ENCODE measurements at regions not wholly inside any gene's neighbourhood (a gene's known extent, or its start where the extent isn't known, plus 50 kb on each side); places are given as distances from the start of the nearest gene placed in this dataset.

DNA sequence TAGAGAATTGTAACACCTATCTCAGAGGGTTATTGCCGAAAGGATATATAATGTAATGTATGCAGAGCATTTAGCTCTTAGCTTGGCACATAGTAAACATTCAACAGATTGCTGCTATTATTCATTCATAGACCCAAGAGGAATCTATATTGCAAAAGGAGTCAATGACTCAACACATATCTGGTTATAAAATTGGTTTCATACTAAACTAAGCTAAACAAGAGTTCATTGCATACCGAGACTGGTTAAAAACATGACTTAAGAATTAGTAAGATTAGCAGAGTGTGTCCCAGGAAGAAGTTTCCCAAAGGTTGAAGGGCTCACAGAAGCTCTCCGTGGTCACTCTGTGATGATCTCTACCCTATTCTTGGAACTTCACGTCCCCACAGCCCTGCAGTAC, 339.6 kb upstream of the CCNH start:
- Histone ChIP-seq H3K79me2 (ENCODE audit: control insufficient read depth, insufficient read depth, low read length) (no peaks in the 10 kb centered on the region), H3K4me3 (ENCODE audit: control extremely low read depth in 1 of 5, extremely low read depth in 1 of 5, insufficient read depth in 1 of 5, low read depth in 2 of 5, low read length in 4 of 5) (no peak overlapping the region), H3K9ac (ENCODE audit: low read length) (no peak overlapping the region), H3K9me3 (ENCODE audit: control extremely low read depth in 1 of 3, control insufficient read depth in 2 of 3, insufficient read depth in 1 of 3, low read length in 2 of 3) (no peaks in the 10 kb centered on the region), H2AFZ (ENCODE audit: insufficient read depth, low read depth, low read length, poor library complexity, severe bottlenecking) (no peak overlapping the region), H4K20me1 (ENCODE audit: control insufficient read depth, insufficient read depth, low read length, poor library complexity, severe bottlenecking) (no peaks in the 10 kb centered on the region), H3K36me3 (replicated peaks in 1 of 2; ENCODE audit: control extremely low read depth in 1 of 2, control insufficient read depth in 1 of 2, extremely low read depth in 1 of 2, insufficient read depth in 2 of 2, low read length in 1 of 2) (no peaks in the 10 kb centered on the region), H3K4me2 (replicated peaks; ENCODE audit: low read depth, low read length, poor library complexity, severe bottlenecking) (no peak overlapping the region), H3K4me1 (ENCODE audit: control insufficient read depth in 2 of 2, insufficient read depth in 2 of 2, low read length in 2 of 2) (no peaks in the 10 kb centered on the region), H3K27me3 (replicated peaks in 1 of 4; ENCODE audit: control extremely low read depth in 1 of 4, control insufficient read depth in 3 of 4, insufficient read depth in 4 of 4, low read length in 3 of 4) (no peaks in the 10 kb centered on the region), H3K27ac (ENCODE audit: low read length in 2 of 2) (no peak overlapping the region)
- H3K4me3 Mint-ChIP-seq: no peak overlapping the region
- H3K9me3 Mint-ChIP-seq (ENCODE audit: insufficient read depth): no peaks in the 10 kb centered on the region
- intact Hi-C loops (cut with micrococcal nuclease): no loop called here
- ChIA-PET CTCF (no interaction called here), POLR2A (no interaction called here)
- peaks cover 11% of the 10 kb centered on the region for H3K27me3 Mint-ChIP-seq
- TF ChIP-seq, protein P1, sequence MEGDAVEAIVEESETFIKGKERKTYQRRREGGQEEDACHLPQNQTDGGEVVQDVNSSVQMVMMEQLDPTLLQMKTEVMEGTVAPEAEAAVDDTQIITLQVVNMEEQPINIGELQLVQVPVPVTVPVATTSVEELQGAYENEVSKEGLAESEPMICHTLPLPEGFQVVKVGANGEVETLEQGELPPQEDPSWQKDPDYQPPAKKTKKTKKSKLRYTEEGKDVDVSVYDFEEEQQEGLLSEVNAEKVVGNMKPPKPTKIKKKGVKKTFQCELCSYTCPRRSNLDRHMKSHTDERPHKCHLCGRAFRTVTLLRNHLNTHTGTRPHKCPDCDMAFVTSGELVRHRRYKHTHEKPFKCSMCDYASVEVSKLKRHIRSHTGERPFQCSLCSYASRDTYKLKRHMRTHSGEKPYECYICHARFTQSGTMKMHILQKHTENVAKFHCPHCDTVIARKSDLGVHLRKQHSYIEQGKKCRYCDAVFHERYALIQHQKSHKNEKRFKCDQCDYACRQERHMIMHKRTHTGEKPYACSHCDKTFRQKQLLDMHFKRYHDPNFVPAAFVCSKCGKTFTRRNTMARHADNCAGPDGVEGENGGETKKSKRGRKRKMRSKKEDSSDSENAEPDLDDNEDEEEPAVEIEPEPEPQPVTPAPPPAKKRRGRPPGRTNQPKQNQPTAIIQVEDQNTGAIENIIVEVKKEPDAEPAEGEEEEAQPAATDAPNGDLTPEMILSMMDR (IDR thresholded peaks at IDR 0.05): no peak
- TF ChIP-seq EZH2 (IDR thresholded peaks at IDR 0.05; ENCODE audit: borderline replicate concordance, insufficient read depth, low read depth, low read length, poor library complexity, severe bottlenecking): no peak
- ATAC-seq (ENCODE audit: low read depth) (no peak), DNase-seq (no peak)
- 53% methylated on average over 2 of the region's 4 CpGs for WGBS (ENCODE audit: insufficient coverage)
- no peaks in the 10 kb centered on the region for H3K4me1 Mint-ChIP-seq
- no peak overlapping the region for H3K27ac Mint-ChIP-seq

DNA sequence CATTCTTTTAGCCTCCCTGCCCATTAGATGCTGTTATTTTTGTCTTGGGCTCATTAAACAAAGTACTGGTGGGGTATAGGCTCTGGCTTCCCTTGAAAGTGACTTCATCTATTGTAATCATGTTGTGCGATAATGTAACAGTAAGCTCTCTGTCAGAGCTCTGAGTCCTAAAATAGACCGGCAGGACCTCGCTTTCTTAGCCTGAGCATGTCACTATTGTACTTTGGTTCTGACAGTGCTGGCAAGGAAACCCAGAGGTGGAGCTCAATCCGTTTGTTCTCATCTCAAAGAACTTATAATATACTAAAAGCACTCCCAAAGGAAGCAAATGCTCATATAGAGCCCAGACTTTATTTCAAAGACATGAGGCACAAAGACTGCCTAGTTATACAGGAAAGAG, 339.1 kb upstream of the CCNH start:
- Mint-ChIP-seq H3K27me3 (peaks cover 8% of the 10 kb centered on the region), H3K4me3 (no peak overlapping the region), H3K27ac (no peak overlapping the region), H3K4me1 (no peaks in the 10 kb centered on the region), H3K9me3 (ENCODE audit: insufficient read depth) (no peaks in the 10 kb centered on the region)
- Histone ChIP-seq H3K4me1 (ENCODE audit: control insufficient read depth in 2 of 2, insufficient read depth in 2 of 2, low read length in 2 of 2) (no peaks in the 10 kb centered on the region), H3K36me3 (replicated peaks in 1 of 2; ENCODE audit: control extremely low read depth in 1 of 2, control insufficient read depth in 1 of 2, extremely low read depth in 1 of 2, insufficient read depth in 2 of 2, low read length in 1 of 2) (no peaks in the 10 kb centered on the region), H3K27ac (ENCODE audit: low read length in 2 of 2) (no peak overlapping the region), H3K27me3 (replicated peaks in 1 of 4; ENCODE audit: control extremely low read depth in 1 of 4, control insufficient read depth in 3 of 4, insufficient read depth in 4 of 4, low read length in 3 of 4) (no peaks in the 10 kb centered on the region), H3K4me2 (replicated peaks; ENCODE audit: low read depth, low read length, poor library complexity, severe bottlenecking) (no peak overlapping the region), H3K79me2 (ENCODE audit: control insufficient read depth, insufficient read depth, low read length) (no peaks in the 10 kb centered on the region), H3K4me3 (ENCODE audit: control extremely low read depth in 1 of 5, extremely low read depth in 1 of 5, insufficient read depth in 1 of 5, low read depth in 2 of 5, low read length in 4 of 5) (no peak overlapping the region), H4K20me1 (ENCODE audit: control insufficient read depth, insufficient read depth, low read length, poor library complexity, severe bottlenecking) (no peaks in the 10 kb centered on the region), H3K9ac (ENCODE audit: low read length) (no peak overlapping the region), H3K9me3 (ENCODE audit: control extremely low read depth in 1 of 3, control insufficient read depth in 2 of 3, insufficient read depth in 1 of 3, low read length in 2 of 3) (no peaks in the 10 kb centered on the region), H2AFZ (ENCODE audit: insufficient read depth, low read depth, low read length, poor library complexity, severe bottlenecking) (no peak overlapping the region)
- DNase-seq (no peak), ATAC-seq (ENCODE audit: low read depth) (no peak)
- TF ChIP-seq EZH2 (IDR thresholded peaks at IDR 0.05; ENCODE audit: borderline replicate concordance, insufficient read depth, low read depth, low read length, poor library complexity, severe bottlenecking): no peak
- TF ChIP-seq, protein P1 (IDR thresholded peaks at IDR 0.05): no peak
- CTCF ChIA-PET: no interaction called here
- intact Hi-C loops (cut with micrococcal nuclease): no loop called here
- POLR2A ChIA-PET: no interaction called here
- 90% methylated on average over 3 of the region's 4 CpGs for WGBS (ENCODE audit: insufficient coverage)

Data from B cell (primary cell).